M059J (cell line): ENCODE measurements at regions not wholly inside any gene's neighbourhood (a gene's known extent, or its start where the extent isn't known, plus 50 kb on each side); places are given as distances from the start of the nearest gene placed in this dataset.

Experiments used
- DNase-seq: peaks from one replicate; pipeline ENCODE4 v3.0.0-alpha.2; 2012; ENCODE audit warnings: low read depth

- DNase-seq: no peak
Measured at GRCh38 chr4:81883530-81884450, 412.1 kb upstream of the RASGEF1B start.

GRCh38 chr4:81883004-81883403, 411.3 kb upstream of the RASGEF1B start:
- DNase-seq: no peak

- no peak for DNase-seq
Measured at GRCh38 chr4:81881855-81882621, 410.3 kb upstream of the RASGEF1B start.

- no peak for DNase-seq
Measured at GRCh38 chr4:81876106-81876505, 404.4 kb upstream of the RASGEF1B start.

GRCh38 chr4:81874661-81875515, 403.2 kb upstream of the RASGEF1B start:
- no peak for DNase-seq

- DNase-seq: no peak
Measured at GRCh38 chr4:81870275-81870674, 398.6 kb upstream of the RASGEF1B start.

- DNase-seq: no peak
Measured at GRCh38 chr4:81860111-81860510, 388.4 kb upstream of the RASGEF1B start.

- DNase-seq: no peak
Measured at GRCh38 chr4:81854406-81854805, 382.7 kb upstream of the RASGEF1B start.

- no peak for DNase-seq
Measured at GRCh38 chr4:81852031-81852715, 380.5 kb upstream of the RASGEF1B start.

GRCh38 chr4:81850701-81851100, 379.0 kb upstream of the RASGEF1B start:
- no peak for DNase-seq

- no peak for DNase-seq
Measured at GRCh38 chr4:81845761-81846160, 374.1 kb upstream of the RASGEF1B start.

GRCh38 chr4:81845273-81845672, 373.6 kb upstream of the RASGEF1B start:
- DNase-seq: no peak

GRCh38 chr4:81844717-81845116, 373.0 kb upstream of the RASGEF1B start:
- DNase-seq: peak; percentile 54

- no peak for DNase-seq
Measured at GRCh38 chr4:81839347-81840042, 367.8 kb upstream of the RASGEF1B start.

GRCh38 chr4:81838586-81838985, 366.9 kb upstream of the RASGEF1B start:
- DNase-seq: no peak

GRCh38 chr4:81836716-81837115, 365.0 kb upstream of the RASGEF1B start:
- no peak for DNase-seq

- DNase-seq: no peak
Measured at GRCh38 chr4:81833576-81833975, 361.9 kb upstream of the RASGEF1B start.

GRCh38 chr4:81828991-81829390, 357.3 kb upstream of the RASGEF1B start:
- no peak for DNase-seq

GRCh38 chr4:81827577-81828202, 356.0 kb upstream of the RASGEF1B start:
- no peak for DNase-seq

- no peak for DNase-seq
Measured at GRCh38 chr4:81826817-81827424, 355.2 kb upstream of the RASGEF1B start.
